HepG2 (cell line): ENCODE measurements at regions not wholly inside any gene's neighbourhood (a gene's known extent, or its start where the extent isn't known, plus 50 kb on each side); places are given as distances from the start of the nearest gene placed in this dataset.

ENCODE experiments used
- FOXM1 ChIP-seq: sonication (generic); formaldehyde crosslinking; IDR thresholded peaks from 2 replicates; pipeline ENCODE4 v1.5.0; 2020; ENCODE audit warnings: missing genetic modification reagents
- NR3C1 ChIP-seq: sonication (generic); formaldehyde crosslinking; IDR thresholded peaks from 2 replicates; pipeline ENCODE4 v1.4.0; 2020; ENCODE audit warnings: missing genetic modification reagents
- SNAPC2 ChIP-seq: sonication (generic); formaldehyde crosslinking; IDR thresholded peaks from 2 replicates; pipeline ENCODE4 v1.8.1; 2022; ENCODE audit warnings: mild to moderate bottlenecking, missing genetic modification reagents
- ZNF317 ChIP-seq: sonication (generic); formaldehyde crosslinking; IDR thresholded peaks from 2 replicates; pipeline ENCODE4 v1.5.0; 2020; ENCODE audit warnings: mild to moderate bottlenecking, missing genetic modification reagents
- TF ChIP-seq, protein P1 (sequence below): sonication (generic); formaldehyde crosslinking; IDR thresholded peaks from 2 replicates; pipeline ENCODE4 v1.8.1; 2023; ENCODE audit warnings: missing genetic modification reagents, mild to moderate bottlenecking, borderline replicate concordance
- TF ChIP-seq, protein P2 (sequence below): conservative IDR thresholded peaks from 2 replicates; pipeline ENCODE4 v1.6.1; 2018; ENCODE audit warnings: missing genetic modification reagents

DNA sequence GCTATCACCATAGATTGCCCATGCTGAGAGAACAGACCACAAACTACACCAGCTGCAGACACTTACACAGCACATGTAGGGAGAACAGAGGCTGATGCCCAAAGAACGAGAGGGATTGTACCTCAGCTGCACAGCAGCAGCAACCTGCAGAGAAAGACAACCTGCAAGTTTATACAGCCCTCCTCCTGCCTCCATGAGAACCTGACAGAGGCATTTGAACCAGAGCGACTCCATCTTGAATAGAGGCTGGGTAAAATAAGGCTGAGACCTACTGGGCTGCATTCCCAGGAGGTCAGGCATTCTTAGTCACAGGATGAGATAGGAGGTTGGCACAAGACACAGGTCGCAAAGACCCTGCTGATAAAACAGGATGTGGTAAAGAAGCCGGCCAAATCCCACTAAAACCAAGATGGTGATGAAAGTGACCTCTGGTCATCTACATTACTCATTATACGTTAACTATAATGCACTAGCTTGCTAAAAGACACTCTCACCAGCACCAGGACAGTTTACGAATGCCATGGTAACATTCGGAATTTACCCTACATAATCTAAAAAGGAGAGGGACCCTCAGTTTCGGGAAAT, 262.4 kb upstream of the HMGA2 start:
- TF ChIP-seq FOXM1 (CRISPR knock-in tag) (no peak), NR3C1 (no peak), ZNF317 (CRISPR knock-in tag) (no peak), SNAPC2 (no peak)
- TF ChIP-seq, protein P1, sequence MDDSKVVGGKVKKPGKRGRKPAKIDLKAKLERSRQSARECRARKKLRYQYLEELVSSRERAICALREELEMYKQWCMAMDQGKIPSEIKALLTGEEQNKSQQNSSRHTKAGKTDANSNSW (CRISPR knock-in tag) = no peak
- TF ChIP-seq, protein P2, sequence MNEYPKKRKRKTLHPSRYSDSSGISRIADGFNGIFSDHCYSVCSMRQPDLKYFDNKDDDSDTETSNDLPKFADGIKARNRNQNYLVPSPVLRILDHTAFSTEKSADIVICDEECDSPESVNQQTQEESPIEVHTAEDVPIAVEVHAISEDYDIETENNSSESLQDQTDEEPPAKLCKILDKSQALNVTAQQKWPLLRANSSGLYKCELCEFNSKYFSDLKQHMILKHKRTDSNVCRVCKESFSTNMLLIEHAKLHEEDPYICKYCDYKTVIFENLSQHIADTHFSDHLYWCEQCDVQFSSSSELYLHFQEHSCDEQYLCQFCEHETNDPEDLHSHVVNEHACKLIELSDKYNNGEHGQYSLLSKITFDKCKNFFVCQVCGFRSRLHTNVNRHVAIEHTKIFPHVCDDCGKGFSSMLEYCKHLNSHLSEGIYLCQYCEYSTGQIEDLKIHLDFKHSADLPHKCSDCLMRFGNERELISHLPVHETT (CRISPR knock-in tag) = no peak
